Right lobe of liver (tissue), 4 donors: ENCODE measurements at regions not wholly inside any gene's neighbourhood (a gene's known extent, or its start where the extent isn't known, plus 50 kb on each side); places are given as distances from the start of the nearest gene placed in this dataset.

Experiments
- POLR2A ChIP-seq: fragments of 450-650 bp; IDR thresholded peaks from one replicate; pipeline ENCODE4 v1.6.1; 2017; ENCODE audit warnings: antibody characterized with exemption, mild to moderate bottlenecking
- TF ChIP-seq, protein P1 (sequence below), 4 donors: fragments of 200-600 bp in 3 of 4; fragments of 450-650 bp in 1 of 4; IDR thresholded peaks; one replicate each; pipeline versions ENCODE4 v1.5.1 to v1.8.0; 2016 to 2022; ENCODE audit warnings: antibody characterized with exemption in 4 of 4, mild to moderate bottlenecking in 2 of 4
- donor health status: DM: no; HTN: no; CAD: no.
- donor health status: DM: no; HTN: no; CAD: no.
- donor health status: DM: no; HTN: yes; CAD: no.

DNA sequence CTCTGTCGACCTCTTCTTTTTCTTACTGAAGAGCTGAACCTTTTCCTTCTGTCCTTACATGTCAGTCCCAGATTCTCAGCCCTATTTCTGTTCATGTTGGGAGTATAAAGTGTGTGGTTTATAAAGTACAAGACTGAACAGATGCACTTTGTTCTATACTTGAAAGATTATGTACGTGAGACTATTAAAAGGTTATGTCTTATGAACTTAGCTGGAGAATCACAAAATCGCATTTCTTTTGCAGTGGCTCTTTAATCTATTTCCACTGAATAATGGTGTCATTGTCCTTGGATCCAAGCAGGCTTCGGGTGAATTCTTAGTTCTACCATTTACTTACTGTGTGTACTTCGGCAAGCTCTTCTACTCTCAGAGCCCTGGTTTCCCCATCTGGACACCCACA, 558.4 kb downstream of the TMEM135 start:
- TF ChIP-seq, protein P1, sequence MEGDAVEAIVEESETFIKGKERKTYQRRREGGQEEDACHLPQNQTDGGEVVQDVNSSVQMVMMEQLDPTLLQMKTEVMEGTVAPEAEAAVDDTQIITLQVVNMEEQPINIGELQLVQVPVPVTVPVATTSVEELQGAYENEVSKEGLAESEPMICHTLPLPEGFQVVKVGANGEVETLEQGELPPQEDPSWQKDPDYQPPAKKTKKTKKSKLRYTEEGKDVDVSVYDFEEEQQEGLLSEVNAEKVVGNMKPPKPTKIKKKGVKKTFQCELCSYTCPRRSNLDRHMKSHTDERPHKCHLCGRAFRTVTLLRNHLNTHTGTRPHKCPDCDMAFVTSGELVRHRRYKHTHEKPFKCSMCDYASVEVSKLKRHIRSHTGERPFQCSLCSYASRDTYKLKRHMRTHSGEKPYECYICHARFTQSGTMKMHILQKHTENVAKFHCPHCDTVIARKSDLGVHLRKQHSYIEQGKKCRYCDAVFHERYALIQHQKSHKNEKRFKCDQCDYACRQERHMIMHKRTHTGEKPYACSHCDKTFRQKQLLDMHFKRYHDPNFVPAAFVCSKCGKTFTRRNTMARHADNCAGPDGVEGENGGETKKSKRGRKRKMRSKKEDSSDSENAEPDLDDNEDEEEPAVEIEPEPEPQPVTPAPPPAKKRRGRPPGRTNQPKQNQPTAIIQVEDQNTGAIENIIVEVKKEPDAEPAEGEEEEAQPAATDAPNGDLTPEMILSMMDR (IDR thresholded peaks at IDR 0.05), result no peak
- no peak for TF ChIP-seq POLR2A
